Stomach (tissue), 4 donors: ENCODE measurements at regions not wholly inside any gene's neighbourhood (a gene's known extent, or its start where the extent isn't known, plus 50 kb on each side); places are given as distances from the start of the nearest gene placed in this dataset.
"Not testable (repeated sequence)": the region's sequence is repeated elsewhere in the genome, so short reads cannot be mapped to it uniquely, and the experiment has no call there.

Experiments used
- CTCF ChIP-seq, 7 experiments: fragments of 450-650 bp in 4 of 7; fragments of 200-600 bp in 3 of 7; sonication (generic) in 3 of 7; IDR thresholded peaks; one replicate each; pipeline ENCODE4 v1.5.1; 2016 to 2019; ENCODE audit warnings: antibody characterized with exemption in 7 of 7, control low read depth in 2 of 7, mild to moderate bottlenecking in 1 of 7
- EP300 ChIP-seq: sonication (generic); formaldehyde crosslinking; IDR thresholded peaks from one replicate; pipeline ENCODE4 v1.6.1; 2017; ENCODE audit warnings: antibody characterized with exemption
- POLR2A ChIP-seq, 4 donors: fragments of 450-650 bp; IDR thresholded peaks; one replicate each; pipeline ENCODE4 v1.6.1; 2016; ENCODE audit warnings: antibody characterized with exemption in 4 of 4, control low read depth in 2 of 4, mild to moderate bottlenecking in 1 of 4, moderate library complexity in 1 of 4
- POLR2AphosphoS5 ChIP-seq, 3 donors: sonication (generic); formaldehyde crosslinking; IDR thresholded peaks; one replicate each; pipeline ENCODE4 v1.6.1; 2016; ENCODE audit warnings: antibody characterized with exemption in 3 of 3

GRCh38 chrX:65407662-65408061 is 126.9 kb downstream of the LAS1L start:
- TF ChIP-seq CTCF (IDR thresholded peaks at IDR 0.05); POLR2A (IDR thresholded peaks at IDR 0.05); EP300; POLR2AphosphoS5 (IDR thresholded peaks at IDR 0.05): not testable (repeated sequence)
